ENCODE measurements at regions not wholly inside any gene's neighbourhood (a gene's known extent, or its start where the extent isn't known, plus 50 kb on each side); places are given as distances from the start of the nearest gene placed in this dataset.

- no peak overlapping the region for H3K9ac ChIP-seq (replicated peaks; ENCODE audit: extremely low read depth, insufficient read depth, low read length)
- ChIA-PET CTCF (no interaction called here), POLR2A (no interaction called here)
- BruUV-seq (replicated peaks) = no TSS peak
- no peak overlapping the region for H3K4me2 ChIP-seq (ENCODE audit: insufficient read depth, low read length)
- H2AFZ ChIP-seq (ENCODE audit: low read depth, low read length) = no peak overlapping the region
- no peaks in the 10 kb centered on the region for H4K20me1 ChIP-seq (replicated peaks; ENCODE audit: control insufficient read depth, extremely low read depth, insufficient read depth, low read length)
- dilution Hi-C loops (cut with MboI; ENCODE audit: extremely low pct_ligation_motif_present, low sequenced_read_pairs) = no loop called here
- H3K9me1 ChIP-seq (replicated peaks; ENCODE audit: control insufficient read depth, extremely low read depth, insufficient read depth, low read length) = no peaks in the 10 kb centered on the region
- H3K27me3 ChIP-seq (ENCODE audit: control insufficient read depth in 2 of 2, insufficient read depth in 2 of 2, low read length in 2 of 2) = no peaks in the 10 kb centered on the region
- FAIRE-seq = no peak
- intact Hi-C loops (cut with micrococcal nuclease) = no loop called here
- H3K4me1 ChIP-seq (ENCODE audit: control insufficient read depth, extremely low read depth, insufficient read depth, low read length) = peaks cover 11% of the 10 kb centered on the region
- H3K4me3 ChIP-seq (replicated peaks in 1 of 3; ENCODE audit: insufficient read depth in 1 of 3, low read depth in 1 of 3, low read length in 3 of 3) = no peak overlapping the region
- no peaks in the 10 kb centered on the region for H3K36me3 ChIP-seq (ENCODE audit: control insufficient read depth in 2 of 2, extremely low read depth in 1 of 2, insufficient read depth in 2 of 2, low read length in 2 of 2)
- no peak for DNase-seq (ENCODE audit: low read depth, low spot score)
- H3K27ac ChIP-seq (ENCODE audit: insufficient read depth, low read depth, low read length) = no peak overlapping the region
- no peaks in the 10 kb centered on the region for H3K79me2 ChIP-seq (ENCODE audit: control insufficient read depth, insufficient read depth, low read length)
- TF ChIP-seq, protein P1, sequence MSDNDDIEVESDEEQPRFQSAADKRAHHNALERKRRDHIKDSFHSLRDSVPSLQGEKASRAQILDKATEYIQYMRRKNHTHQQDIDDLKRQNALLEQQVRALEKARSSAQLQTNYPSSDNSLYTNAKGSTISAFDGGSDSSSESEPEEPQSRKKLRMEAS (IDR thresholded peaks at IDR 0.05; ENCODE audit: insufficient read depth, insufficient read length) = no peak
- TF ChIP-seq, protein P2, sequence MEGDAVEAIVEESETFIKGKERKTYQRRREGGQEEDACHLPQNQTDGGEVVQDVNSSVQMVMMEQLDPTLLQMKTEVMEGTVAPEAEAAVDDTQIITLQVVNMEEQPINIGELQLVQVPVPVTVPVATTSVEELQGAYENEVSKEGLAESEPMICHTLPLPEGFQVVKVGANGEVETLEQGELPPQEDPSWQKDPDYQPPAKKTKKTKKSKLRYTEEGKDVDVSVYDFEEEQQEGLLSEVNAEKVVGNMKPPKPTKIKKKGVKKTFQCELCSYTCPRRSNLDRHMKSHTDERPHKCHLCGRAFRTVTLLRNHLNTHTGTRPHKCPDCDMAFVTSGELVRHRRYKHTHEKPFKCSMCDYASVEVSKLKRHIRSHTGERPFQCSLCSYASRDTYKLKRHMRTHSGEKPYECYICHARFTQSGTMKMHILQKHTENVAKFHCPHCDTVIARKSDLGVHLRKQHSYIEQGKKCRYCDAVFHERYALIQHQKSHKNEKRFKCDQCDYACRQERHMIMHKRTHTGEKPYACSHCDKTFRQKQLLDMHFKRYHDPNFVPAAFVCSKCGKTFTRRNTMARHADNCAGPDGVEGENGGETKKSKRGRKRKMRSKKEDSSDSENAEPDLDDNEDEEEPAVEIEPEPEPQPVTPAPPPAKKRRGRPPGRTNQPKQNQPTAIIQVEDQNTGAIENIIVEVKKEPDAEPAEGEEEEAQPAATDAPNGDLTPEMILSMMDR (IDR thresholded peaks at IDR 0.05; ENCODE audit: extremely low read depth in 1 of 2, insufficient read depth in 1 of 2, low read depth in 1 of 2, low read length in 2 of 2) = no peak
- TF ChIP-seq MYC (IDR thresholded peaks at IDR 0.05; ENCODE audit: low read depth, low read length) (no peak), FOS (IDR thresholded peaks at IDR 0.05; ENCODE audit: borderline replicate concordance, insufficient read depth, low read length) (no peak), POLR2AphosphoS5 (IDR thresholded peaks at IDR 0.05; ENCODE audit: insufficient read depth, low read depth, low read length) (no peak), JUN (IDR thresholded peaks at IDR 0.05; ENCODE audit: borderline replicate concordance, insufficient read depth, insufficient read length, low read depth) (no peak)
- no peaks in the 10 kb centered on the region for H3K9me3 ChIP-seq (replicated peaks; ENCODE audit: control insufficient read depth, insufficient read depth, low read length)
Observed at GRCh38 chr4:138740816-138741745, 274.5 kb upstream of the NOCT start.
